IMR-90 (cell line): ENCODE measurements at regions not wholly inside any gene's neighbourhood (a gene's known extent, or its start where the extent isn't known, plus 50 kb on each side); places are given as distances from the start of the nearest gene placed in this dataset.

ENCODE experiments used
- ATAC-seq: fragments of 200-7000 bp; cut with Tn5 transposase; 2 replicates; pipeline ENCODE4 v1.9.1; 2020; ENCODE audit warnings: low read depth, mild to moderate bottlenecking, moderate library complexity
- BruUV-seq: library from RNA; stranded (reverse); fragments of 400-500 nt; replicated peaks from 2 replicates; lab custom pipeline; 2021; lab: Mats Ljungman, UMichigan
- CTCF ChIA-PET: fragments of 300-600 bp; formaldehyde crosslinking; extraction: SDS; loops from one replicate; lab custom pipeline; 2021; ENCODE audit warnings: antibody characterized with exemption; lab: Yijun Ruan, JAX
- POLR2A ChIA-PET: fragments of 300-600 bp; sonication (Branson Sonifier 250); formaldehyde crosslinking; loops from one replicate; lab custom pipeline; 2022; ENCODE audit warnings: antibody characterized with exemption; ENCODE audit not compliant: unreplicated experiment; lab: Charles Lee
- DNase-seq: peaks from one replicate; pipeline ENCODE4 v3.0.0; 2013
- H2AFZ ChIP-seq: replicated peaks from 2 replicates; pipeline ENCODE3; 2013; ENCODE audit warnings: low read length, mild to moderate bottlenecking; ENCODE audit not compliant: poor library complexity
- H2AK5ac ChIP-seq: 2 replicates; pipeline ENCODE4 v1.6.1; 2013; ENCODE audit warnings: low read depth, low read length, inconsistent platforms
- H2AK9ac ChIP-seq: replicated peaks from 2 replicates; pipeline ENCODE3; 2013; ENCODE audit warnings: mild to moderate bottlenecking, low read depth, low read length, moderate library complexity; ENCODE audit not compliant: poor library complexity
- H2BK120ac ChIP-seq: 2 replicates; pipeline ENCODE4 v1.6.1; 2013; ENCODE audit warnings: low read depth, low read length, inconsistent platforms
- H2BK15ac ChIP-seq: 3 replicates; pipeline ENCODE4 v1.6.1; 2013; ENCODE audit warnings: low read depth, low read length, inconsistent platforms
- H2BK20ac ChIP-seq: 2 replicates; pipeline ENCODE4 v1.6.1; 2013; ENCODE audit warnings: low read depth, mild to moderate bottlenecking, inconsistent platforms, low read length, moderate library complexity
- H2BK5ac ChIP-seq: 2 replicates; pipeline ENCODE4 v1.6.1; 2013; ENCODE audit warnings: mild to moderate bottlenecking, low read depth, low read length, inconsistent platforms; ENCODE audit not compliant: poor library complexity, severe bottlenecking
- H3K14ac ChIP-seq: replicated peaks from 2 replicates; pipeline ENCODE4 v1.6.1; 2013; ENCODE audit warnings: low read depth, low read length, inconsistent platforms
- H3K18ac ChIP-seq: 2 replicates; pipeline ENCODE4 v1.6.1; 2013; ENCODE audit warnings: low read depth, low read length, control low read depth
- H3K23ac ChIP-seq: 2 replicates; pipeline ENCODE4 v1.6.1; 2013; ENCODE audit warnings: low read depth, low read length, inconsistent platforms
- H3K27ac ChIP-seq: 2 replicates; pipeline ENCODE4 v1.5.1; 2013; ENCODE audit warnings: mild to moderate bottlenecking, control low read depth, low read length; ENCODE audit not compliant: insufficient read depth
- H3K27me3 ChIP-seq: 2 replicates; pipeline ENCODE4 v1.6.1; 2013; ENCODE audit warnings: low read length; ENCODE audit not compliant: control insufficient read depth, insufficient read depth
- H3K36me3 ChIP-seq: 2 replicates; pipeline ENCODE4 v1.6.1; 2013; ENCODE audit warnings: low read length, mixed read lengths; ENCODE audit not compliant: control insufficient read depth, insufficient read depth
- H3K4ac ChIP-seq: 2 replicates; pipeline ENCODE4 v1.6.1; 2013; ENCODE audit warnings: low read depth, low read length, inconsistent platforms
- H3K4me1 ChIP-seq: 2 replicates; pipeline ENCODE4 v1.6.1; 2013; ENCODE audit warnings: low read length, mixed read lengths; ENCODE audit not compliant: control insufficient read depth, insufficient read depth
- H3K4me2 ChIP-seq: 2 replicates; pipeline ENCODE4 v1.6.1; 2013; ENCODE audit warnings: low read depth, mild to moderate bottlenecking, control low read depth, low read length, moderate library complexity
- H3K4me3 ChIP-seq: 2 replicates; pipeline ENCODE4 v1.5.1; 2013; ENCODE audit warnings: low read depth, mild to moderate bottlenecking, control low read depth, low read length, moderate library complexity; ENCODE audit not compliant: insufficient read depth
- H3K56ac ChIP-seq: 2 replicates; pipeline ENCODE4 v1.6.1; 2013; ENCODE audit warnings: low read length, inconsistent platforms; ENCODE audit not compliant: insufficient read depth; ENCODE audit errors: extremely low read depth
- H3K79me1 ChIP-seq, 2 experiments: 2 replicates each; pipeline ENCODE4 v1.6.1; 2013; ENCODE audit warnings: low read length in 2 of 2, inconsistent platforms in 1 of 2, low read depth in 1 of 2
- H3K9ac ChIP-seq: 2 replicates; pipeline ENCODE4 v1.6.1; 2013; ENCODE audit warnings: low read depth, low read length, control low read depth
- H3K9me1 ChIP-seq: 2 replicates; pipeline ENCODE4 v1.6.1; 2013; ENCODE audit warnings: low read length, inconsistent platforms; ENCODE audit not compliant: insufficient read depth
- H3K9me3 ChIP-seq: 2 replicates; pipeline ENCODE4 v1.6.1; 2013; ENCODE audit warnings: low read length; ENCODE audit not compliant: control insufficient read depth, insufficient read depth
- H4K20me1 ChIP-seq: 2 replicates; pipeline ENCODE4 v1.6.1; 2013; ENCODE audit warnings: low read length, inconsistent platforms; ENCODE audit not compliant: insufficient read depth
- H4K5ac ChIP-seq: 2 replicates; pipeline ENCODE4 v1.6.1; 2013; ENCODE audit warnings: mild to moderate bottlenecking, low read depth, low read length, control low read depth
- H4K8ac ChIP-seq, 2 experiments: 2 replicates each; pipeline ENCODE4 v1.6.1; 2013; ENCODE audit warnings: low read depth in 2 of 2, low read length in 2 of 2, control low read depth in 1 of 2, inconsistent platforms in 1 of 2
- H4K91ac ChIP-seq: 2 replicates; pipeline ENCODE4 v1.6.1; 2013; ENCODE audit warnings: low read depth, low read length, inconsistent platforms; ENCODE audit not compliant: insufficient read depth
- BHLHE40 ChIP-seq: fragments of 150-350 bp; IDR thresholded peaks from 2 replicates; pipeline ENCODE4 v1.6.1; 2016; ENCODE audit warnings: mild to moderate bottlenecking, low read depth, low read length
- CEBPB ChIP-seq: IDR thresholded peaks from 2 replicates; pipeline ENCODE4 v1.6.1; 2012; ENCODE audit warnings: low read depth, low read length, improper control_type of control experiment
- CHD1 ChIP-seq: IDR thresholded peaks from 2 replicates; pipeline ENCODE4 v1.6.1; 2012; ENCODE audit warnings: low read depth, low read length, improper control_type of control experiment
- FOS ChIP-seq: fragments of 150-350 bp; IDR thresholded peaks from 2 replicates; pipeline ENCODE4 v1.6.1; 2016; ENCODE audit warnings: low read depth, low read length
- MAFK ChIP-seq: IDR thresholded peaks from 2 replicates; pipeline ENCODE4 v1.6.1; 2012; ENCODE audit warnings: low read depth, low read length, improper control_type of control experiment
- MAZ ChIP-seq: IDR thresholded peaks from 2 replicates; pipeline ENCODE4 v1.6.1; 2012; ENCODE audit warnings: low read depth, mild to moderate bottlenecking, low read length, improper control_type of control experiment, moderate library complexity, borderline replicate concordance
- MXI1 ChIP-seq: IDR thresholded peaks from 2 replicates; pipeline ENCODE4 v1.6.1; 2012; ENCODE audit warnings: low read depth, mild to moderate bottlenecking, low read length, moderate library complexity, borderline replicate concordance
- NFE2L2 ChIP-seq: fragments of 150-350 bp; IDR thresholded peaks from 2 replicates; pipeline ENCODE4 v1.6.1; 2016; ENCODE audit warnings: low read depth, mild to moderate bottlenecking, low read length
- POLR2A ChIP-seq: IDR thresholded peaks from 2 replicates; pipeline ENCODE4 v1.6.1; 2012; ENCODE audit warnings: mild to moderate bottlenecking, low read depth, low read length
- RAD21 ChIP-seq: IDR thresholded peaks from 2 replicates; pipeline ENCODE4 v1.6.1; 2012; ENCODE audit warnings: low read length, improper control_type of control experiment
- RCOR1 ChIP-seq: IDR thresholded peaks from 2 replicates; pipeline ENCODE4 v1.6.1; 2012; ENCODE audit warnings: mild to moderate bottlenecking, low read length, improper control_type of control experiment; ENCODE audit not compliant: insufficient replicate concordance
- RFX5 ChIP-seq: IDR thresholded peaks from 2 replicates; pipeline ENCODE4 v1.8.0; 2012; ENCODE audit warnings: low read depth, mild to moderate bottlenecking, low read length, moderate library complexity
- SMC3 ChIP-seq: fragments of 150-350 bp; IDR thresholded peaks from 2 replicates; pipeline ENCODE4 v1.6.1; 2016; ENCODE audit warnings: low read depth, mild to moderate bottlenecking, antibody characterized with exemption, low read length, moderate library complexity
- WGBS, 2 experiments: methylation state at CpG; one replicate each; pipeline versions ENCODE4 v1.1.5 to v1.1.7; 2013; ENCODE audit warnings: missing lambda C conversion rate in 2 of 2; ENCODE audit not compliant: insufficient read length in 1 of 2; ENCODE audit errors: extremely low coverage in 2 of 2; 5-methylcytosine and 5-hydroxymethylcytosine counted together
- dilution Hi-C: fragments of 300-500 bp; cut with HindIII; formaldehyde crosslinking; loops from one replicate; pipeline ENCODE4 v1.14.3; 2018; ENCODE audit warnings: low sequenced_read_pairs; ENCODE audit not compliant: unreplicated experiment
- in situ Hi-C: fragments of 300-500 bp; cut with MboI; formaldehyde crosslinking; loops from 3 replicates; pipeline ENCODE4 v1.14.3; 2019; ENCODE audit warnings: low sequenced_read_pairs, inconsistent platforms, mixed read lengths
- intact Hi-C: fragments of 100-400 bp; cut with micrococcal nuclease; formaldehyde crosslinking; loops from 2 replicates; pipeline ENCODE4 v1.10.0; 2022
- TF ChIP-seq, protein P1 (sequence below): fragments of 150-350 bp; IDR thresholded peaks from 2 replicates; pipeline ENCODE4 v1.6.1; 2016; ENCODE audit warnings: low read depth, mild to moderate bottlenecking, low read length, moderate library complexity, borderline replicate concordance
- TF ChIP-seq, protein P2 (sequence below): fragments of 150-350 bp; IDR thresholded peaks from 2 replicates; pipeline ENCODE4 v1.6.1; 2017; ENCODE audit warnings: mild to moderate bottlenecking, antibody characterized with exemption, low read length, low read depth
- TF ChIP-seq, protein P3 (sequence below): conservative IDR thresholded peaks from 2 replicates; pipeline ENCODE4 v1.5.1; 2012; ENCODE audit warnings: mild to moderate bottlenecking, low read depth, low read length, improper control_type of control experiment

DNA sequence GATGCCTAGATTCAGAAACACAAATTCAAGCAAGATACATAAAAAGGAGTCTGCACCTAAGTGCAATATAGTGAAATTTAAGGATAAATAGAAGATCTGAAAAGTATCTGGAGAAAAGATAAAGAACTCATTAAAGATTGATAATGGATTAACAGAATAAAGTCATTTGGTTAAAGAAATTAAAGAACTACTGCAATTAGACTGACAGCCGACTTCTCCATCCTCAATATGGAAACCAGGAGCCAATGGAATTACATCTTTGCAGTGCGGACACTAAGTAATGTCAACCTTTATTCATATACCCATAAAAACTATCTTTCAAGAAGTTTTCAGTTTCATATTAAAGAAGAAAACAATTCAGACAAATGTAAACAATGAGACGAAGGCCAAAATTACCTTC is 81.0 kb downstream of the MRPL36 start:
- POLR2A ChIA-PET: no interaction called here
- intact Hi-C loops: no loop called here
- Histone ChIP-seq H3K27me3 (no peaks in the 10 kb centered on the region; the same call in 1 of the 2 replicates), H3K9me3 (peaks cover 7% of the 10 kb centered on the region; the same call in 1 of the 2 replicates), H4K8ac (no peak overlapping the region), H2BK120ac (no peak overlapping the region), H3K23ac (no peak overlapping the region), H3K4me2 (no peak overlapping the region), H2AK5ac (no peak overlapping the region), H3K9me1 (no peaks in the 10 kb centered on the region), H3K4me3 (no peak overlapping the region), H3K36me3 (no peaks in the 10 kb centered on the region), H2AK9ac (no peak overlapping the region), H4K5ac (no peak overlapping the region), H2BK20ac (no peak overlapping the region), H3K79me1 (no peaks in the 10 kb centered on the region), H3K27ac (no peak overlapping the region), H2BK5ac (no peak overlapping the region), H2BK15ac (no peak overlapping the region), H3K4me1 (no peaks in the 10 kb centered on the region), H3K56ac (no peak overlapping the region), H4K20me1 (no peaks in the 10 kb centered on the region), H3K18ac (no peak overlapping the region), H3K4ac (no peak overlapping the region), H2AFZ (no peak overlapping the region), H3K14ac (no peak overlapping the region), H3K9ac (no peak overlapping the region), H4K91ac (no peak overlapping the region)
- CTCF ChIA-PET: no interaction called here
- in situ Hi-C loops: no loop called here
- dilution Hi-C loops: no loop called here
- WGBS, 2 experiments: 80% methylated on average over 1 of the region's 3 CpGs; no CpG with 5 or more reads in 1 of the 2 experiments
- BruUV-seq: no TSS peak
- no peak for DNase-seq
- TF ChIP-seq MAZ: no peak
- no peak for TF ChIP-seq RFX5
- no peak for TF ChIP-seq POLR2A
- TF ChIP-seq CEBPB: no peak
- TF ChIP-seq, protein P1, sequence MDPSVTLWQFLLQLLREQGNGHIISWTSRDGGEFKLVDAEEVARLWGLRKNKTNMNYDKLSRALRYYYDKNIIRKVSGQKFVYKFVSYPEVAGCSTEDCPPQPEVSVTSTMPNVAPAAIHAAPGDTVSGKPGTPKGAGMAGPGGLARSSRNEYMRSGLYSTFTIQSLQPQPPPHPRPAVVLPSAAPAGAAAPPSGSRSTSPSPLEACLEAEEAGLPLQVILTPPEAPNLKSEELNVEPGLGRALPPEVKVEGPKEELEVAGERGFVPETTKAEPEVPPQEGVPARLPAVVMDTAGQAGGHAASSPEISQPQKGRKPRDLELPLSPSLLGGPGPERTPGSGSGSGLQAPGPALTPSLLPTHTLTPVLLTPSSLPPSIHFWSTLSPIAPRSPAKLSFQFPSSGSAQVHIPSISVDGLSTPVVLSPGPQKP: no peak
- TF ChIP-seq SMC3: no peak
- no peak for TF ChIP-seq RCOR1
- no peak for TF ChIP-seq FOS
- no peak for TF ChIP-seq CHD1
- no peak for TF ChIP-seq BHLHE40
- TF ChIP-seq, protein P2, sequence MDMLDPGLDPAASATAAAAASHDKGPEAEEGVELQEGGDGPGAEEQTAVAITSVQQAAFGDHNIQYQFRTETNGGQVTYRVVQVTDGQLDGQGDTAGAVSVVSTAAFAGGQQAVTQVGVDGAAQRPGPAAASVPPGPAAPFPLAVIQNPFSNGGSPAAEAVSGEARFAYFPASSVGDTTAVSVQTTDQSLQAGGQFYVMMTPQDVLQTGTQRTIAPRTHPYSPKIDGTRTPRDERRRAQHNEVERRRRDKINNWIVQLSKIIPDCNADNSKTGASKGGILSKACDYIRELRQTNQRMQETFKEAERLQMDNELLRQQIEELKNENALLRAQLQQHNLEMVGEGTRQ: no peak
- no peak for TF ChIP-seq NFE2L2
- no peak for TF ChIP-seq MAFK
- no peak for TF ChIP-seq MXI1
- TF ChIP-seq, protein P3, sequence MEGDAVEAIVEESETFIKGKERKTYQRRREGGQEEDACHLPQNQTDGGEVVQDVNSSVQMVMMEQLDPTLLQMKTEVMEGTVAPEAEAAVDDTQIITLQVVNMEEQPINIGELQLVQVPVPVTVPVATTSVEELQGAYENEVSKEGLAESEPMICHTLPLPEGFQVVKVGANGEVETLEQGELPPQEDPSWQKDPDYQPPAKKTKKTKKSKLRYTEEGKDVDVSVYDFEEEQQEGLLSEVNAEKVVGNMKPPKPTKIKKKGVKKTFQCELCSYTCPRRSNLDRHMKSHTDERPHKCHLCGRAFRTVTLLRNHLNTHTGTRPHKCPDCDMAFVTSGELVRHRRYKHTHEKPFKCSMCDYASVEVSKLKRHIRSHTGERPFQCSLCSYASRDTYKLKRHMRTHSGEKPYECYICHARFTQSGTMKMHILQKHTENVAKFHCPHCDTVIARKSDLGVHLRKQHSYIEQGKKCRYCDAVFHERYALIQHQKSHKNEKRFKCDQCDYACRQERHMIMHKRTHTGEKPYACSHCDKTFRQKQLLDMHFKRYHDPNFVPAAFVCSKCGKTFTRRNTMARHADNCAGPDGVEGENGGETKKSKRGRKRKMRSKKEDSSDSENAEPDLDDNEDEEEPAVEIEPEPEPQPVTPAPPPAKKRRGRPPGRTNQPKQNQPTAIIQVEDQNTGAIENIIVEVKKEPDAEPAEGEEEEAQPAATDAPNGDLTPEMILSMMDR: no peak
- TF ChIP-seq RAD21: no peak
- ATAC-seq: no peak
